ENCODE measurements at regions not wholly inside any gene's neighbourhood (a gene's known extent, or its start where the extent isn't known, plus 50 kb on each side); places are given as distances from the start of the nearest gene placed in this dataset.
"Not testable (repeated sequence)": the region's sequence is repeated elsewhere in the genome, so short reads cannot be mapped to it uniquely, and the experiment has no call there.

GRCh38 chr10:59432207-59432900 lies 70.0 kb upstream of the FAM13C start:
- CTCF ChIA-PET: no interaction called here
- Mint-ChIP-seq H3K9me3 (peaks cover 2% of the 10 kb centered on the region), H3K4me3 (no peak overlapping the region), H3K36me3 (ENCODE audit: low read depth) (no peaks in the 10 kb centered on the region), H3K4me1 (ENCODE audit: low read depth) (no peaks in the 10 kb centered on the region), H3K27me3 (ENCODE audit: low read depth) (no peaks in the 10 kb centered on the region), H3K27ac (no peak overlapping the region)
- intact Hi-C loops (cut with micrococcal nuclease): no loop called here
- DNase-seq: no peak

GRCh38 chr10:59413795-59414194 lies 51.4 kb upstream of the FAM13C start:
- H3K27me3 Mint-ChIP-seq (ENCODE audit: low read depth); H3K4me3 Mint-ChIP-seq; H3K36me3 Mint-ChIP-seq (ENCODE audit: low read depth); DNase-seq; H3K4me1 Mint-ChIP-seq (ENCODE audit: low read depth); CTCF ChIA-PET; intact Hi-C loops (cut with micrococcal nuclease); H3K27ac Mint-ChIP-seq: not testable (repeated sequence)
- peaks cover 19% of the 10 kb centered on the region for H3K9me3 Mint-ChIP-seq
